ENCODE measurements at regions not wholly inside any gene's neighbourhood (a gene's known extent, or its start where the extent isn't known, plus 50 kb on each side); places are given as distances from the start of the nearest gene placed in this dataset.

- no peaks in the 10 kb centered on the region for H3K36me3 ChIP-seq (replicated peaks; ENCODE audit: insufficient read depth, low read depth)
- H4K20me1 ChIP-seq (ENCODE audit: insufficient read depth, poor library complexity, severe bottlenecking): no peaks in the 10 kb centered on the region
- no peaks in the 10 kb centered on the region for H3K79me2 ChIP-seq
- 96% methylated on average over 5 of the region's 5 CpGs for WGBS (ENCODE audit: low lambda C conversion rate, missing lambda C conversion rate)
- H3K9me3 ChIP-seq (ENCODE audit: low read depth): no peaks in the 10 kb centered on the region
- no peak overlapping the region for H2AFZ ChIP-seq
- no peak overlapping the region for H3K4me2 ChIP-seq
- H3K27me3 ChIP-seq: no peaks in the 10 kb centered on the region
- no peak for DNase-seq (ENCODE audit: low spot score)
- no peak overlapping the region for H3K4me3 ChIP-seq
- no peaks in the 10 kb centered on the region for H3K9me2 ChIP-seq (replicated peaks; ENCODE audit: insufficient read depth)
- TF ChIP-seq EZH2 (IDR thresholded peaks at IDR 0.05; ENCODE audit: borderline replicate concordance) (no peak), EZH2phosphoT487 (IDR thresholded peaks at IDR 0.05; ENCODE audit: low read depth, severe bottlenecking, unreplicated experiment) (no peak), CTCF (IDR thresholded peaks at IDR 0.05; ENCODE audit: poor library complexity) (no peak)
- H3K4me1 ChIP-seq (ENCODE audit: insufficient read depth): no peaks in the 10 kb centered on the region
- H3K27ac ChIP-seq: no peak overlapping the region
Measured at GRCh38 chr2:64322433-64322832, 131.5 kb upstream of the LGALSL start.

- WGBS (ENCODE audit: low lambda C conversion rate, missing lambda C conversion rate): 59% methylated on average over 5 of the region's 5 CpGs
Measured at GRCh38 chr2:64323197-64323596, 130.8 kb upstream of the LGALSL start.

GRCh38 chr2:64324746-64325410, 129.1 kb upstream of the LGALSL start:
- no peaks in the 10 kb centered on the region for H3K4me1 ChIP-seq (ENCODE audit: insufficient read depth)
- no peak overlapping the region for H3K27ac ChIP-seq
- H3K4me3 ChIP-seq: no peak overlapping the region
- no peaks in the 10 kb centered on the region for H3K9me3 ChIP-seq (ENCODE audit: low read depth)
- H3K4me2 ChIP-seq: no peak overlapping the region
- H3K9me2 ChIP-seq (replicated peaks; ENCODE audit: insufficient read depth): no peaks in the 10 kb centered on the region
- H3K36me3 ChIP-seq (replicated peaks; ENCODE audit: insufficient read depth, low read depth): no peaks in the 10 kb centered on the region
- no peaks in the 10 kb centered on the region for H3K79me2 ChIP-seq
- no peaks in the 10 kb centered on the region for H3K27me3 ChIP-seq
- no peaks in the 10 kb centered on the region for H4K20me1 ChIP-seq (ENCODE audit: insufficient read depth, poor library complexity, severe bottlenecking)
- TF ChIP-seq EZH2 (IDR thresholded peaks at IDR 0.05; ENCODE audit: borderline replicate concordance) (no peak), EZH2phosphoT487 (IDR thresholded peaks at IDR 0.05; ENCODE audit: low read depth, severe bottlenecking, unreplicated experiment) (no peak), CTCF (IDR thresholded peaks at IDR 0.05; ENCODE audit: poor library complexity) (no peak)
- no peak overlapping the region for H2AFZ ChIP-seq
- DNase-seq (ENCODE audit: low spot score): no peak
- WGBS (ENCODE audit: low lambda C conversion rate, missing lambda C conversion rate): 89% methylated on average over 10 of the region's 10 CpGs

More at GRCh38 chr2:64323197-64323596, 130.8 kb upstream of the LGALSL start:
- TF ChIP-seq EZH2phosphoT487 (IDR thresholded peaks at IDR 0.05; ENCODE audit: low read depth, severe bottlenecking, unreplicated experiment) (no peak), CTCF (IDR thresholded peaks at IDR 0.05; ENCODE audit: poor library complexity) (no peak), EZH2 (IDR thresholded peaks at IDR 0.05; ENCODE audit: borderline replicate concordance) (no peak)
- H3K4me1 ChIP-seq (ENCODE audit: insufficient read depth): no peaks in the 10 kb centered on the region
- H3K36me3 ChIP-seq (replicated peaks; ENCODE audit: insufficient read depth, low read depth): no peaks in the 10 kb centered on the region
- no peak overlapping the region for H2AFZ ChIP-seq
- no peak overlapping the region for H3K27ac ChIP-seq
- H3K9me3 ChIP-seq (ENCODE audit: low read depth): no peaks in the 10 kb centered on the region
- H3K4me3 ChIP-seq: no peak overlapping the region
- no peaks in the 10 kb centered on the region for H3K9me2 ChIP-seq (replicated peaks; ENCODE audit: insufficient read depth)
- H3K27me3 ChIP-seq: no peaks in the 10 kb centered on the region
- no peaks in the 10 kb centered on the region for H4K20me1 ChIP-seq (ENCODE audit: insufficient read depth, poor library complexity, severe bottlenecking)
- H3K4me2 ChIP-seq: no peak overlapping the region
- DNase-seq (ENCODE audit: low spot score): no peak
- H3K79me2 ChIP-seq: no peaks in the 10 kb centered on the region
